ENCODE measurements at regions not wholly inside any gene's neighbourhood (a gene's known extent, or its start where the extent isn't known, plus 50 kb on each side); places are given as distances from the start of the nearest gene placed in this dataset.

- TF ChIP-seq CTCF (IDR thresholded peaks at IDR 0.05) = no peak
- no peak overlapping the region for H3K4me3 ChIP-seq
- no peak overlapping the region for H3K27ac ChIP-seq
- no peak for DNase-seq (ENCODE audit: low spot score)
Measured at GRCh38 chr7:31437250-31437865, 76.5 kb upstream of the ITPRID1 start.

GRCh38 chr7:31439165-31439564 lies 74.7 kb upstream of the ITPRID1 start:
- no peak for DNase-seq (ENCODE audit: low spot score)
- no peak for TF ChIP-seq CTCF (IDR thresholded peaks at IDR 0.05)

GRCh38 chr7:31440511-31440910 lies 73.4 kb upstream of the ITPRID1 start:
- H3K4me3 ChIP-seq = no peak overlapping the region
- no peak for DNase-seq (ENCODE audit: low spot score)
- TF ChIP-seq CTCF (IDR thresholded peaks at IDR 0.05) = no peak
- no peak overlapping the region for H3K27ac ChIP-seq

More at GRCh38 chr7:31439165-31439564, 74.7 kb upstream of the ITPRID1 start:
- Histone ChIP-seq H3K4me3 (no peak overlapping the region), H3K27ac (no peak overlapping the region)

- no peak for TF ChIP-seq CTCF (IDR thresholded peaks at IDR 0.05)
- no peak for DNase-seq (ENCODE audit: low spot score)
- H3K27ac ChIP-seq = no peak overlapping the region
- H3K4me3 ChIP-seq = no peak overlapping the region
Measured at GRCh38 chr7:31442626-31443025, 71.3 kb upstream of the ITPRID1 start.

GRCh38 chr7:31443457-31443856 lies 70.4 kb upstream of the ITPRID1 start:
- Histone ChIP-seq H3K27ac (no peak overlapping the region), H3K4me3 (no peak overlapping the region)
- peak; percentile 54 for TF ChIP-seq CTCF (IDR thresholded peaks at IDR 0.05)
- DNase-seq (ENCODE audit: low spot score) = no peak

GRCh38 chr7:31444196-31444595 lies 69.7 kb upstream of the ITPRID1 start:
- H3K27ac ChIP-seq = no peak overlapping the region
- H3K4me3 ChIP-seq = no peak overlapping the region
- DNase-seq (ENCODE audit: low spot score) = no peak
- TF ChIP-seq CTCF (IDR thresholded peaks at IDR 0.05) = no peak

- Histone ChIP-seq H3K27ac (no peak overlapping the region), H3K4me3 (no peak overlapping the region)
- DNase-seq (ENCODE audit: low spot score) = no peak
- no peak for TF ChIP-seq CTCF (IDR thresholded peaks at IDR 0.05)
Measured at GRCh38 chr7:31445686-31446355, 68.1 kb upstream of the ITPRID1 start.

Measured in coronary artery (tissue), 2 donors.